ENCODE measurements at regions not wholly inside any gene's neighbourhood (a gene's known extent, or its start where the extent isn't known, plus 50 kb on each side); places are given as distances from the start of the nearest gene placed in this dataset.

DNA sequence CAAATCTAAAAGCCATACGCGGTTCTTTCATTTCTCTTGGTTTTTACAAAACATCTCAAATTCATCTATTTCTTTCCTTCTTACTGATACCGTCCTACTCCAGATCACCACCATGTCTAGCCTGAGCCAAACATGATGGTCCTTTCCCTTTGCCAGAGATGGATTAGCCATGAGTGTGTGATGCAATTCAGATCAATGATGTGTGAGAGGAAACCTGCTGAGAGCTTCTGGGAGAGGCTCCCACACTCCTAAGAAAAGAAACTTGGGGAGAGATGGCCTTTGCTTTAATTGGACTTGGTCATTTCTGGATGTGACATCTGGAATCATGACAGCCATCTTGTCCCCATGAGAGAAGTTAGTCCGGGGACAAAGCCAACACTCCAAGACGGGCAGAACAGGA, 367.2 kb downstream of the FGFR2 start:
- no peak for TF ChIP-seq L3MBTL2 (conservative IDR thresholded peaks at IDR 0.05)
- no peak for TF ChIP-seq FOXK2 (IDR thresholded peaks at IDR 0.05)
- TF ChIP-seq TARDBP (IDR thresholded peaks at IDR 0.05), result no peak
- no peak for TF ChIP-seq SP1 (IDR thresholded peaks at IDR 0.05)
- no peak for TF ChIP-seq BHLHE40 (IDR thresholded peaks at IDR 0.05; ENCODE audit: borderline replicate concordance)
- TF ChIP-seq ELF4 (IDR thresholded peaks at IDR 0.05), result no peak
- no peak for TF ChIP-seq SUZ12 (IDR thresholded peaks at IDR 0.05)
- no peak for TF ChIP-seq ARNT (IDR thresholded peaks at IDR 0.05)
- TF ChIP-seq HDGF (IDR thresholded peaks at IDR 0.05; ENCODE audit: borderline replicate concordance), result no peak
- TF ChIP-seq FOXM1 (IDR thresholded peaks at IDR 0.05; ENCODE audit: borderline replicate concordance), result no peak
- TF ChIP-seq CTBP1 (IDR thresholded peaks at IDR 0.05; ENCODE audit: borderline replicate concordance), result no peak
- no peak for TF ChIP-seq FOXA1 (IDR thresholded peaks at IDR 0.05)
- no peak for TF ChIP-seq NFRKB (IDR thresholded peaks at IDR 0.05)
- TF ChIP-seq ZNF384 (IDR thresholded peaks at IDR 0.05), result no peak

Data from HEK293T (cell line).